H1 (cell line): ENCODE measurements at regions not wholly inside any gene's neighbourhood (a gene's known extent, or its start where the extent isn't known, plus 50 kb on each side); places are given as distances from the start of the nearest gene placed in this dataset.

Experiments
- CTCF ChIA-PET: fragments of 300-600 bp; sonication (Branson Sonifier 250); formaldehyde crosslinking; loops from one replicate; lab custom pipeline; 2021; ENCODE audit not compliant: partially characterized antibody; lab: Charles Lee
- POLR2A ChIA-PET: fragments of 300-600 bp; sonication (Branson Sonifier 250); formaldehyde crosslinking; loops from one replicate; lab custom pipeline; 2021; ENCODE audit warnings: inconsistent platforms; ENCODE audit not compliant: partially characterized antibody; lab: Charles Lee
- DNase-seq, 2 experiments: peaks; one replicate each; pipeline versions ENCODE4 v3.0.0 to v3.0.0-alpha.2; 2010 to 2022; ENCODE audit warnings: low spot score in 2 of 2, low read depth in 1 of 2, mixed read lengths in 1 of 2
- FAIRE-seq: peaks from 2 replicates; lab custom pipeline; 2011; peaks lifted over from hg19 to GRCh38; lab: Jason Lieb, UNC
- H2AFZ ChIP-seq: 2 replicates; pipeline ENCODE4 v1.8.1; 2012; ENCODE audit warnings: low read length, inconsistent platforms
- H2AK5ac ChIP-seq: 2 replicates; pipeline ENCODE4 v1.6.1; 2013; ENCODE audit warnings: low read depth, low read length
- H2BK120ac ChIP-seq: replicated peaks from 2 replicates; pipeline ENCODE3; 2013; ENCODE audit warnings: low read depth, low read length, inconsistent platforms
- H2BK12ac ChIP-seq: 2 replicates; pipeline ENCODE4 v1.6.1; 2013; ENCODE audit warnings: low read depth, low read length
- H2BK15ac ChIP-seq: 2 replicates; pipeline ENCODE4 v1.6.1; 2013; ENCODE audit warnings: low read length
- H2BK20ac ChIP-seq: 2 replicates; pipeline ENCODE4 v1.6.1; 2013; ENCODE audit warnings: low read length
- H2BK5ac ChIP-seq: 2 replicates; pipeline ENCODE4 v1.6.1; 2013; ENCODE audit warnings: low read depth, low read length
- H3K14ac ChIP-seq: 2 replicates; pipeline ENCODE4 v1.6.1; 2013; ENCODE audit warnings: inconsistent platforms; ENCODE audit not compliant: insufficient read length
- H3K18ac ChIP-seq: 2 replicates; pipeline ENCODE4 v1.6.1; 2013; ENCODE audit warnings: low read length; ENCODE audit errors: extremely low read depth
- H3K23ac ChIP-seq: 2 replicates; pipeline ENCODE4 v1.6.1; 2013; ENCODE audit warnings: inconsistent platforms; ENCODE audit not compliant: insufficient read length
- H3K23me2 ChIP-seq: 2 replicates; pipeline ENCODE4 v1.6.1; 2013; ENCODE audit warnings: low read depth, low read length
- H3K27ac ChIP-seq: 2 replicates; pipeline ENCODE4 v1.6.1; 2011; ENCODE audit warnings: low read depth, low read length, inconsistent platforms
- H3K27me3 ChIP-seq, 4 experiments: replicated peaks in 1 of 4; 1 replicate in 1 of 4; 2 replicates in 3 of 4; pipeline versions ENCODE4 v1.6.1 to v1.8.1; 2011 to 2013; ENCODE audit warnings: low read length in 3 of 4, mild to moderate bottlenecking in 3 of 4, inconsistent platforms in 2 of 4, mixed read lengths in 2 of 4, moderate library complexity in 1 of 4; ENCODE audit not compliant: control insufficient read depth in 3 of 4, insufficient read depth in 3 of 4; ENCODE audit errors: extremely low read depth in 1 of 4
- H3K36me3 ChIP-seq, 4 experiments: 2 replicates each; pipeline versions ENCODE4 v1.6.1 to v1.8.1; 2011 to 2013; ENCODE audit warnings: mild to moderate bottlenecking in 4 of 4, low read length in 3 of 4, moderate library complexity in 2 of 4, control low read depth in 1 of 4, inconsistent platforms in 1 of 4; ENCODE audit not compliant: insufficient read depth in 4 of 4, control insufficient read depth in 2 of 4
- H3K4ac ChIP-seq: replicated peaks from 2 replicates; pipeline ENCODE3; 2013; ENCODE audit warnings: low read length, low read depth, mixed read lengths, inconsistent platforms; ENCODE audit not compliant: insufficient read length
- H3K4me1 ChIP-seq, 4 experiments: replicated peaks in 1 of 4; 1 replicate in 1 of 4; 2 replicates in 3 of 4; pipeline versions ENCODE4 v1.6.1 to v1.8.1; 2011 to 2013; ENCODE audit warnings: low read length in 3 of 4, inconsistent platforms in 2 of 4, mixed read lengths in 1 of 4; ENCODE audit not compliant: insufficient read depth in 4 of 4, control insufficient read depth in 3 of 4
- H3K4me2 ChIP-seq, 2 experiments: 2 replicates each; pipeline versions ENCODE4 v1.6.1 to v1.8.1; 2011 to 2013; ENCODE audit warnings: low read depth in 2 of 2, low read length in 2 of 2, control low read depth in 1 of 2, inconsistent platforms in 1 of 2, mild to moderate bottlenecking in 1 of 2; ENCODE audit not compliant: insufficient read depth in 1 of 2
- H3K4me3 ChIP-seq, 4 experiments: fragments of 200-600, 300-600 bp in 1 of 4; sonication (generic), shearing (Covaris generic), sonication (Bioruptor Twin) in 1 of 4; 2 replicates each; pipeline versions ENCODE4 v1.5.1 to v1.8.1; 2011 to 2016; ENCODE audit warnings: low read length in 4 of 4, low read depth in 3 of 4, control low read depth in 2 of 4, inconsistent platforms in 2 of 4, mild to moderate bottlenecking in 2 of 4, mixed read lengths in 1 of 4, moderate library complexity in 1 of 4; ENCODE audit not compliant: insufficient read depth in 2 of 4; ENCODE audit errors: extremely low read depth in 1 of 4
- H3K56ac ChIP-seq: replicated peaks from 2 replicates; pipeline ENCODE3; 2013; ENCODE audit warnings: low read depth, mild to moderate bottlenecking, mixed read lengths, low read length, inconsistent platforms; ENCODE audit not compliant: insufficient read length
- H3K79me1 ChIP-seq: 2 replicates; pipeline ENCODE4 v1.6.1; 2013; ENCODE audit warnings: low read depth, low read length, control low read depth
- H3K79me2 ChIP-seq, 2 experiments: 2 replicates each; pipeline versions ENCODE4 v1.6.1 to v1.8.1; 2012 to 2013; ENCODE audit warnings: low read length in 2 of 2, mild to moderate bottlenecking in 2 of 2, inconsistent platforms in 1 of 2; ENCODE audit not compliant: insufficient read depth in 2 of 2, control insufficient read depth in 1 of 2
- H3K9ac ChIP-seq, 4 experiments: replicated peaks in 1 of 4; 1 replicate in 1 of 4; 2 replicates in 3 of 4; pipeline versions ENCODE4 v1.6.1 to v1.8.1; 2011 to 2013; ENCODE audit warnings: low read depth in 3 of 4, low read length in 3 of 4, control low read depth in 2 of 4, mild to moderate bottlenecking in 2 of 4, moderate library complexity in 2 of 4, inconsistent platforms in 1 of 4; ENCODE audit errors: extremely low read depth in 1 of 4
- H3K9me3 ChIP-seq, 2 experiments: 2 replicates each; pipeline versions ENCODE4 v1.6.1 to v1.8.1; 2012 to 2013; ENCODE audit warnings: mild to moderate bottlenecking in 2 of 2, moderate library complexity in 2 of 2, control low read depth in 1 of 2, inconsistent platforms in 1 of 2, low read depth in 1 of 2, low read length in 1 of 2, mixed read lengths in 1 of 2; ENCODE audit not compliant: insufficient read depth in 2 of 2
- H4K20me1 ChIP-seq, 2 experiments: replicated peaks in 1 of 2; 2 replicates each; pipeline versions ENCODE3 to v1.8.1; 2011 to 2013; ENCODE audit warnings: inconsistent platforms in 2 of 2, low read length in 2 of 2, mild to moderate bottlenecking in 1 of 2; ENCODE audit not compliant: insufficient read depth in 2 of 2, control insufficient read depth in 1 of 2
- H4K5ac ChIP-seq: 2 replicates; pipeline ENCODE4 v1.6.1; 2013; ENCODE audit warnings: low read length, low read depth, mixed read lengths, inconsistent platforms; ENCODE audit not compliant: insufficient read length
- H4K8ac ChIP-seq: 2 replicates; pipeline ENCODE4 v1.8.0; 2013; ENCODE audit warnings: mild to moderate bottlenecking, moderate library complexity, low read length, inconsistent platforms; ENCODE audit not compliant: insufficient read depth; ENCODE audit errors: extremely low read depth
- H4K91ac ChIP-seq: replicated peaks from 2 replicates; pipeline ENCODE3; 2013; ENCODE audit warnings: low read length, mixed read lengths, inconsistent platforms; ENCODE audit not compliant: insufficient read length
- ASH2L ChIP-seq: fragments of 200-600, 300-600 bp; sonication (generic); IDR thresholded peaks from one replicate; pipeline ENCODE4 v1.7.1; 2017; ENCODE audit warnings: low read length
- BACH1 ChIP-seq: IDR thresholded peaks from 2 replicates; pipeline ENCODE4 v1.6.1; 2012; ENCODE audit warnings: low read length, improper control_type of control experiment
- BCL11A ChIP-seq, 2 experiments: IDR thresholded peaks; one replicate each; pipeline ENCODE4 v1.6.1; 2011; ENCODE audit warnings: low read depth in 2 of 2, low read length in 2 of 2, mild to moderate bottlenecking in 2 of 2
- CHD1 ChIP-seq: IDR thresholded peaks from 2 replicates; pipeline ENCODE4 v1.6.1; 2012; ENCODE audit warnings: low read depth, low read length, improper control_type of control experiment
- CHD2 ChIP-seq: IDR thresholded peaks from 2 replicates; pipeline ENCODE4 v1.6.1; 2012; ENCODE audit warnings: low read length, improper control_type of control experiment
- EGR1 ChIP-seq: IDR thresholded peaks from 2 replicates; pipeline ENCODE4 v1.6.1; 2011; ENCODE audit warnings: low read depth, low read length, borderline replicate concordance
- KDM4A ChIP-seq: IDR thresholded peaks from one replicate; pipeline ENCODE4 v1.7.1; 2012; ENCODE audit warnings: low read depth, mild to moderate bottlenecking, moderate library complexity, low read length, inconsistent platforms; ENCODE audit not compliant: severe bottlenecking
- RXRA ChIP-seq: IDR thresholded peaks from 2 replicates; pipeline ENCODE4 v1.6.1; 2011; ENCODE audit warnings: low read depth, mild to moderate bottlenecking, low read length, moderate library complexity; ENCODE audit not compliant: insufficient read depth
- SIN3A ChIP-seq, 2 experiments: IDR thresholded peaks in 1 of 2; conservative IDR thresholded peaks in 1 of 2; 2 replicates each; pipeline ENCODE4 v1.6.1; 2011 to 2012; ENCODE audit warnings: low read length in 2 of 2, improper control_type of control experiment in 1 of 2, low read depth in 1 of 2, mild to moderate bottlenecking in 1 of 2
- SIX5 ChIP-seq: IDR thresholded peaks from 2 replicates; pipeline ENCODE4 v1.6.1; 2011; ENCODE audit warnings: mild to moderate bottlenecking, low read depth, low read length
- SUZ12 ChIP-seq: fragments of 200-600 bp; sonication (generic); IDR thresholded peaks from 2 replicates; pipeline ENCODE4 v1.6.1; 2012; ENCODE audit warnings: mild to moderate bottlenecking, inconsistent platforms, low read length, moderate library complexity, mixed read lengths
- TAF1 ChIP-seq: IDR thresholded peaks from 2 replicates; pipeline ENCODE4 v1.6.1; 2011; ENCODE audit warnings: mild to moderate bottlenecking, low read depth, low read length
- ZNF274 ChIP-seq: IDR thresholded peaks from 2 replicates; pipeline ENCODE4 v1.7.0; 2012; ENCODE audit warnings: low read length, borderline replicate concordance; ENCODE audit errors: extremely low read depth
- WGBS, 2 experiments: shearing (Covaris generic) in 1 of 2; methylation state at CpG; one replicate each; pipeline versions ENCODE4 v1.1.6 to v1.1.7; 2013 to 2015; ENCODE audit warnings: low lambda C conversion rate in 2 of 2, mixed read lengths in 2 of 2, inconsistent platforms in 1 of 2, low coverage in 1 of 2, missing lambda C conversion rate in 1 of 2; ENCODE audit not compliant: insufficient replicate concordance in 2 of 2, insufficient coverage in 1 of 2, insufficient read length in 1 of 2; ENCODE audit errors: extremely low coverage in 1 of 2, missing lambda C conversion rate in 1 of 2; 5-methylcytosine and 5-hydroxymethylcytosine counted together
- TF ChIP-seq, protein P1 (sequence below): IDR thresholded peaks from 2 replicates; pipeline ENCODE4 v1.6.1; 2011; ENCODE audit warnings: low read length, improper control_type of control experiment

DNA sequence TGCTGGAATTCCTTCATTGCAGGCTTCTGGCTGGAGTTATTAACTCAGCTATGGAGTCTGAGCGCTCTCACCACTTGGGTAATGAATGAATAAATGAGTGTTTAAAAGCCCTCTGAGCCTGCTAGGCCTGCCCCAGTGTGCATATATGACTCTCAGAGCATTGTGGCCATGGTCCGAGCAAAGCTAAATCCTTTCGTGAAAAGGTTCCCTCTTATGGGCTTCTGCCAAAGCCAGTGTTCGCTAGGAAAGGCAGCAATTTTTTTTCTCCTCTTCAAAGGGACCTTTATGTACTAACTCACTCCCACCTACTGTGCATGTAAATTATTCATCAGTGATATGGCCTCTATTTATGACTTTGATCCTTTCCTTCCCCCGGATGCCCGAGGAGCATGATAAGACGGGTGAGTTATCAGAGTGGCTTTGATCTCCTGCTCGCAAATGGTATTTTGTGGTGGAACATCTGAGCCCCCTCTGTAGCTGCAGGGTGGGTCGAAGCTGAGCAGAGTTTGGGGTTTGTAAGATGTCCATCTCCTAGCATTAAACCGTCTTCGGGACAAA lies 88.6 kb downstream of the LINC00237 start:
- Histone ChIP-seq H3K27me3 (no peaks in the 10 kb centered on the region), H4K20me1 (no peaks in the 10 kb centered on the region), H3K27ac (no peak overlapping the region), H3K9me3 (no peaks in the 10 kb centered on the region), H2BK20ac (no peak overlapping the region), H3K79me2 (no peaks in the 10 kb centered on the region), H3K56ac (no peak overlapping the region), H3K23ac (no peak overlapping the region), H3K18ac (no peak overlapping the region), H3K4me1 (peaks cover 0 to 11% (median 2%) of the 10 kb centered on the region in 4 experiments; a peak in 2 of 7 replicates), H3K4ac (no peak overlapping the region), H4K8ac (no peak overlapping the region), H2BK5ac (no peak overlapping the region), H3K9ac (no peak overlapping the region; a peak in 1 of 7 replicates), H2BK120ac (no peak overlapping the region), H3K36me3 (no peaks in the 10 kb centered on the region), H4K5ac (no peak overlapping the region), H3K4me2 (no peak overlapping the region), H2AFZ (no peak overlapping the region), H3K14ac (no peak overlapping the region), H3K23me2 (no peaks in the 10 kb centered on the region), H2BK12ac (no peak overlapping the region), H3K79me1 (no peaks in the 10 kb centered on the region), H2AK5ac (no peak overlapping the region), H2BK15ac (no peak overlapping the region), H3K4me3 (no peak overlapping the region), H4K91ac (no peak overlapping the region)
- WGBS, 2 experiments: 90% methylated on average over 10 of the region's 11 CpGs; no CpG with 5 or more reads in 1 of the 2 experiments
- DNase-seq: no peak
- POLR2A ChIA-PET: no interaction called here
- no peak for FAIRE-seq
- CTCF ChIA-PET: interaction anchor here (0.9 to 1.6 kb wide), 2 partner anchors 13 to 150 kb away, joined by 3 to 8 read pairs; no protein-coding TSS in a partner anchor
- TF ChIP-seq KDM4A (no peak), SIX5 (no peak), SUZ12 (no peak), SIN3A (conservative IDR thresholded peaks at IDR 0.05 in 1 of 2, IDR thresholded peaks at IDR 0.05 in 1 of 2; ENCODE audit: low read depth in 1 of 2, low read length in 2 of 2) (no peak), ASH2L (no peak), BACH1 (no peak), CHD1 (no peak), RXRA (no peak), TAF1 (no peak), CHD2 (no peak), ZNF274 (no peak), EGR1 (no peak), BCL11A (IDR thresholded peaks at IDR 0.05; ENCODE audit: low read depth in 2 of 2, low read length in 2 of 2) (no peak)
- TF ChIP-seq, protein P1, sequence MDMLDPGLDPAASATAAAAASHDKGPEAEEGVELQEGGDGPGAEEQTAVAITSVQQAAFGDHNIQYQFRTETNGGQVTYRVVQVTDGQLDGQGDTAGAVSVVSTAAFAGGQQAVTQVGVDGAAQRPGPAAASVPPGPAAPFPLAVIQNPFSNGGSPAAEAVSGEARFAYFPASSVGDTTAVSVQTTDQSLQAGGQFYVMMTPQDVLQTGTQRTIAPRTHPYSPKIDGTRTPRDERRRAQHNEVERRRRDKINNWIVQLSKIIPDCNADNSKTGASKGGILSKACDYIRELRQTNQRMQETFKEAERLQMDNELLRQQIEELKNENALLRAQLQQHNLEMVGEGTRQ: no peak
